ENCODE measurements at regions not wholly inside any gene's neighbourhood (a gene's known extent, or its start where the extent isn't known, plus 50 kb on each side); places are given as distances from the start of the nearest gene placed in this dataset.
"Not testable (repeated sequence)": the region's sequence is repeated elsewhere in the genome, so short reads cannot be mapped to it uniquely, and the experiment has no call there.

- ATAC-seq = peak; percentile 95
- peak; percentile 45 for DNase-seq
These were observed 172.2 kb upstream of the ATP2B1 start for GRCh38 chr12:89880690-89881350.

GRCh38 chr12:89879766-89880165 is 171.1 kb upstream of the ATP2B1 start:
- DNase-seq (no peak), ATAC-seq (no peak)

GRCh38 chr12:89878950-89879349 is 170.3 kb upstream of the ATP2B1 start:
- DNase-seq = no peak
- no peak for ATAC-seq

GRCh38 chr12:89878327-89878726 is 169.7 kb upstream of the ATP2B1 start:
- no peak for DNase-seq
- ATAC-seq = no peak

- DNase-seq (no peak), ATAC-seq (no peak)
These were observed 169.0 kb upstream of the ATP2B1 start for GRCh38 chr12:89877671-89878070.

DNA sequence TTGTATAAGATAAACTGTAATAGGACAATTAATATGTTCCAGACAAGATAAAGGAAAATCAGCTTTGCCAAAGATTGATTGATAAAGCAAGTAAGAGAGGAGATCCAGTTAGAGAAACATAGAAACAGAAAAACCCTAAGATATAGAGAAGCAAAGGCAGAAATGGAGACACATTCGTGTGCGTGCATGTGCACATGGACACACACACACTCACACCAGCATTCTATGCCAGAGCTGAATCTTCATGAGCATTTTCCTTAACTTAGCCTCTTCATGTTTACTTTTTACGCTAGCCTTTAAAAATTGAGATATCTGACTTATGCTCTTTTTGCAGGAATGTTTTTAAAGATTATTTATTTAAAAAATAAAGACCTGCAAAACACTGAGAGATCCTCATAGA is 168.5 kb upstream of the ATP2B1 start:
- DNase-seq (no peak), ATAC-seq (no peak)

DNA sequence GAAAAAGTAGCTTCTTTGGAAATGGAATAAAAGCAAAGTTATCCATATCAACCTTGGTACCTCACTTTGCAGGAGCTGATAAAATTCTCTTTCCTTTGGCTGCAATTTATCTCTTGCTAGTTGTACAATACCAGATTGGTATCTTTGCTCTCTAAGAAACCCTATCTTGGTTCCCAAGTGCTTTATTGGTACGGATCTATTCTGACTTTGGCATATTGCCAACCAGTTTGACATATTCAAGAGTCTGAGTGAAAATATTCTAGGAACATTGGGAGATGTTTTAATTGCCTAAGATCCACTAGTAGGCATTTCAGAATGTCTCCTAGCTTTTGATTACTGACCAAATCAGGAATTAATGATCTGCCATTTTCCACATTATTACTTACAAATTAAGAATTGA is 167.2 kb upstream of the ATP2B1 start:
- ATAC-seq = no peak
- DNase-seq = no peak

GRCh38 chr12:89875225-89875624 is 166.6 kb upstream of the ATP2B1 start:
- DNase-seq = no peak
- ATAC-seq = no peak

GRCh38 chr12:89874146-89874545 is 165.5 kb upstream of the ATP2B1 start:
- DNase-seq (no peak), ATAC-seq (no peak)

- DNase-seq (no peak), ATAC-seq (no peak)
These were observed 165.1 kb upstream of the ATP2B1 start for GRCh38 chr12:89873745-89874144.

- no peak for DNase-seq
- no peak for ATAC-seq
These were observed 164.4 kb upstream of the ATP2B1 start for GRCh38 chr12:89872922-89873630.

DNA sequence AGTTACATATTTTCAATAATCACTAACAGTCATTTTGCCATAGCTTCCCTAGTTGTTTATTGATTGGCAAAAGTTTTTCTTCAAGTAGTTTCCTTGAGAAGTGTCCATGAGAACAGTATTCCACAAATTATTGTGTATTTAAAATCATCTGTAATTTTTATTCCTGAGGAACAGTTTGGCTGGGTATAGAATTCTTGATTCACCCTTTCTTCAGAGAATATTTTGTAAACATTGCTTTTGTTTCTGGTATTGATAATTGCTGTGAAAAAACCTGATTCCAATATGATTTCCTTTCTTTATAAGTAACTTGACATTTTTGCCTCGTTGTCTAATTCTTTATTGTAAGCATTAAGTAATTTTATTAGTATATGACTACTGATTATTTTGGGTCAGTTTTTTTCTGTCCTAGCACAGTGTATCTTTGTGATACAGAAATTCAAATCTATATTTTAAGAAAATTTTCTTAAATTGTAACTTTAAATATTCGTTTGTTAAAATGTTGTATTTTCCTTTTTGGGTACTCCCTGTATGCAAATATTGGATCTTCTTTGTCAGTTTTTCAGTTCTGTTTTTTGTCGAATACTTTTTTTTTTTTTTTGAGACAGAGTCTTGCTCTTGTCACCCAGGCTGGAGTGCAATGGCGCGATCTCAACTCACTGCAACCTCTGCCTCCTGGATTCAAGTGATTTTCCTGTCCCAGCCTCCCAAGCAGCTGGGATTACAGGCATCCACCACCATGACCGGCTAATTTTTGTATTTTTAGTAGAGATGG is 162.0 kb upstream of the ATP2B1 start:
- ATAC-seq (no peak), DNase-seq (no peak)

DNA sequence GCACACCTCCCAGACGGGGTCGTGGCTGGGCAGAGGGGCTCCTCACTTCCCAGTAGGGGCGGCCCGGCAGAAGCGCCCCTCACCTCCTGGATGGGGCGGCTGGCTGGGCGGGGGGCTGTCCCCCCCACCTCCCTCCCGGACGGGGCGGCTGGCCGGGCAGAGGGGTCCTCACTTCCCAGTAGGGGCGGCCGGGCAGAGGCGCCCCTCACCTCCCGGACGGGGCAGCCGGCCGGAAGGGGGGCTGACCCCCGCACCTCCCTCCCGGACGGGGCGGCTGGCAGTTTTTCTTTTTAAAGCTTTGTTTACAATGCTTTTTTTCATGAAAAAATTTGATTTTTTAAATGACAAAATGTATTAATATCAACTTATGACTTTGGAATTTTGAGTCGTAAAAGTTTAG is 159.0 kb upstream of the ATP2B1 start:
- DNase-seq, ATAC-seq: not testable (repeated sequence)

DNA sequence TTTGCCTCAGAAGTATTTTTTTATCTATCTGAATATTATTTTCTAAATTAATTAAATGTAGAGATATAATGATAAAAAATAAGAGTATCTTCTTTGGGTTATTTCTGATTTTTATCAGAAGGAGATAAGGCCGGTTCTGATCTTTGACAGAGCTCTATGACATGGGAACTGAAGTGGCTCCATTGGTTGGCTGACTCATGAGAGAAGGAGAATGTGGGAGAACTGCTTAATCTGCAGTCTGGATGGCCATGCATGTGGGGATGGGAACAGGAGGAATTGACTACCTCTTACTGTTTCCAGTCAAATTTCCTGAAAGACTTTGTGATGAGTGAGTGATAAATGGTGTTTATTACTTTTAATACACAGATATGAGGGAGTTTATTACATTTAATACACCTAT is 155.8 kb upstream of the ATP2B1 start:
- ATAC-seq = no peak
- no peak for DNase-seq

DNA sequence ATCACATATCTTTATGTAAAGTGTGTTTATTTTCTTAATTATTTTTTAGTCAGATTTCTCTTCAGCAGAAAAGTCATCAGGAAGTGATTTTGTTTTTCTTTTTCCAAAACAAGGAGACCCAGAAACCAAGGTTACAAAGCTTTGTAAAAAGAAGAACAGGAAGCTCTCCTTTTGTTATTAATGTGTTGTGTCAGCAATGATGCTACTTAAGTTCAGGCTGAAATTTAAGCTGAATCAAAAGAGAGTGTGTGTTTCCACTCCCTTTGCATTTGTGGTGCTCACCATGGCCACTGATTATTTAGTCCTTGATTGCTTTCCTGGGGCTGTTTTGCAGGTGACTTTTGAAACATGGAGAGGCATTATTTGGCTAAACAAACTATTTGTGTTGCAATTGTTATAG is 155.3 kb upstream of the ATP2B1 start:
- ATAC-seq (peak; percentile 30), DNase-seq (no peak)

- ATAC-seq (peak; percentile 80), DNase-seq (peak; percentile 55)
These were observed 154.9 kb upstream of the ATP2B1 start for GRCh38 chr12:89863493-89863938.

- ATAC-seq = peak; percentile 50
- DNase-seq = peak; percentile 34
These were observed 154.1 kb upstream of the ATP2B1 start for GRCh38 chr12:89862511-89863445.

GRCh38 chr12:89861086-89861485 is 152.4 kb upstream of the ATP2B1 start:
- no peak for ATAC-seq
- DNase-seq = peak; percentile 26

- ATAC-seq (no peak), DNase-seq (no peak)
These were observed 151.0 kb upstream of the ATP2B1 start for GRCh38 chr12:89859508-89860220.

- DNase-seq (no peak), ATAC-seq (no peak)
These were observed 150.1 kb upstream of the ATP2B1 start for GRCh38 chr12:89858718-89859117.

GRCh38 chr12:89857652-89858274 is 149.1 kb upstream of the ATP2B1 start:
- no peak for ATAC-seq
- DNase-seq = no peak
